ENCODE measurements at regions not wholly inside any gene's neighbourhood (a gene's known extent, or its start where the extent isn't known, plus 50 kb on each side); places are given as distances from the start of the nearest gene placed in this dataset.

DNA sequence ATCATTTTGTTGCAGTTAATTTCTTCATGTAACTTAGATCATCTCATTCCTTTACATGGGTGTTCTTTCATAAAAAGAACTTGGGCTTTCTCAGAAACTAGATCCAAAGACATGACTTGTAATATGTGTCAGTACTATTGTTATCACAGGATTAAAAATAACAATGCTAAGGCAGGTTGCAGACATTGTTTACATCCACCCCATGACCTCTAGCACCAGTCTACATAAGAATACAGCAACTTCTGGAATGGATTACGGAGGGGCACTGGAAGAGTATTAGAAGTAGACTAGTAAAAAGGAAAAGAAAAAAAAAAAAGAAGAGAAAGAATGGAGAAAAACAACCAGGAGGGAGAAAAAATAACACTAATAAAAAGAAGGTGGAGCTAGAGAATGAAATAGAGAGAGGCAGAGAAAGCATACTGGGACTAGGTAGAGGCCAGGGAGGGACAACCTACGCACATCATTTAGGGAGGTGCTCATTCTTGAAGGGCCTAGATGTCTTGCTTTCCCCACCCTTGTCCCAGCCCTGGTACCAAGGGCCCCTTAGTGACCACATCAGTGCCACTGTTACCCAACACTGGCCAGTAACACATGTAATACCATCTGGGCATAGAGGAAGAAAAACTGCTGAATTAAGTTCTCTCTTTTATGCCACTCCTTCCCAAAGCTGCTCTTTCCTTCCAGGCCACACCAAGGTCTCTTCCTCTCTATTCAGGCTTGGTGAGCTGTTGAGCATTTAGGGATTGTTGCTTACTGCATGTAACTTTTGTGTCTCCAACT, 70.6 kb upstream of the KLF7 start:
- no peak for DNase-seq (ENCODE audit: low spot score)

DNA sequence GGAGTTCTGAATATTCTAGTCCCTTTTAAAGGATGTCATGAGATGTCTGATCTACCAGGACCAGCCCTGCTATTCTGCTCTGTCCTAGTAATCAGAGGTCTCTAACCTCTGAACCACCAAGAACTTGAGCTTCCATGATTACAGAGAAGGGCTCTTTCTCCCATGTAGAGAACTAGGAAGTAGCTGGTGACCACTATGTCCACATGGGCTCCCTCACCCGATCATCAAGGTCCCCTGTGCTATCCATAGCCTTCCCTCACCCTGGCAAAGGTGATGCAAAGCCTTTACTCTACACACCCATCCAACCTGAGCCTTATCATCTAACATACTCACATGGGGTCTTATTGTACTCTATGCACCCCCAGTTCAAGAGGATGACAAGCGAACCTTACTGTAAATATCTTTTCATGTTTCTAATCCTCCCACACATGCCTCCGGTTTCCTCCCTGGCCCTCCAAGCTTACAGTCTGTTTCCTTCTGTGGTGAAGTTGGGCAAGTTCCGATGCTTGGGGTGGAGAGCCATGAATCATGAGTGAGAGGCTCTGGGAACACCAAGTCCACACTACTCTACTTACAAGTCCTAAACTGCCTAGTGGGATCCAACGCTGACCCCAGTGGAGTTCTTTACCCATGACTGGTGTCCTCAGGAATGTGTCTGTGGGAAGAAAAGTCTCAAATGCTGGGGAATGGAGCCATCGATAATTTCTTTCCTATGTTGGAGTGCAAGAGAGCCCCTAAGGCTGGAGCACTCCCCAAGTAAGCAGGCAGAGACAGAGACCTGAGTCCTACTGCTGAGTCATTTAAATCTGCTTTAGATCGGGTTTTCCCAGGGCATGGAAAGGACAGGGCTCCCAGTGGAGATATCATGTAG, 73.3 kb upstream of the KLF7 start:
- no peak for DNase-seq (ENCODE audit: low spot score)

DNA sequence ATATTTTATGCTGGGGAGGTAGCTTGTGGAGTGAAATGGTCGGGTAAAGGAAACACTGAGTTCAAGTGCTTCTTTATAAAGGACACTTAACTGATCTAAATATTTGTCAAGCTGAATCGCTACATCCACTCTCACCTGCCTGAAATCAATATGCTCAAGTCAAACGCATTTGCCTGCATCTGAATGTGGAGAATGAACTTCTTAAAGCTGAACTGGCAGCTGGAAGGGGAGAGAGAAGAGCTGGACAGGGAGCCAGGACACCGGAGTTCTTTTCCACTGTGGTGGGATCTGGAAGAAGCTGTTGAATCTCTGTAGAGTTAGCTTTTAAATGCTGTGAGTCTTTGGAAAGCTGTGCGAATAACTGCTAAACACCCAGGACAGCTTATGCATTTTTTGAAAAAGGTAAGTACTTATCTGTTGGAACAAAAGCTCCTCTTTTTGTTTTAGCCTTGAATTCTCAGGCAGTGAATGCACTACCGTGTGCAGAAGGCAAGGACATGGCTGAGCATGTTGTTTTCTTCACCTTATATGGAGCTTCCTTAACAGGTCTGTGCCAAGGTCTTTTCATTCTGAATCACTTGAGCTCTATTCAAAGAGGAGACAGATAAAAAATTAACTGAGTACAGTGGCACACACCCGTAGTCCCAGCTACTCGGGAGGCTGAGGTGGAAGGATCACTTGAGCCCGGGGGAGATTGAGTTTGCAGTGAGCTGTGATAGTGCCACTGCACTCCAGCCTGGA, 74.2 kb upstream of the KLF7 start:
- no peak for DNase-seq (ENCODE audit: low spot score)

DNA sequence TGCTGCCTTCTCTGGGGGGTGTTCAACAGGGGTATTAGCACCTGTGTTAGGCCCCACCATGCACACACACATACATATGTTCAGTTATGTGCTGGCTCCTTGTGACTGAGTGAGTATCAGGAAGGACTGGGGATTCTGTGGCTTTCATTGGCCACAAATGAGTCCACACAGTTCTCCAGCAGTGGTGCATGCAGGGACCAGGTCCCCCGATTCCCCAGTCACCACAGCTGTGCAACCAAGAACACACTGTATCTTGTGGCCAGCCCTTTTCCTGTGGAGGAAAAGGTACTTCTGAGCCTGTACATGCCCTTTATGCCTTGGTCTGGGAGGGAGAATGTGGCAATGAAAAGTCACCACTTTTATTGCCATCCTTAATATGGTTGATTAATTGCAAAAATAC, 74.9 kb upstream of the KLF7 start:
- DNase-seq (ENCODE audit: low spot score) = no peak

DNA sequence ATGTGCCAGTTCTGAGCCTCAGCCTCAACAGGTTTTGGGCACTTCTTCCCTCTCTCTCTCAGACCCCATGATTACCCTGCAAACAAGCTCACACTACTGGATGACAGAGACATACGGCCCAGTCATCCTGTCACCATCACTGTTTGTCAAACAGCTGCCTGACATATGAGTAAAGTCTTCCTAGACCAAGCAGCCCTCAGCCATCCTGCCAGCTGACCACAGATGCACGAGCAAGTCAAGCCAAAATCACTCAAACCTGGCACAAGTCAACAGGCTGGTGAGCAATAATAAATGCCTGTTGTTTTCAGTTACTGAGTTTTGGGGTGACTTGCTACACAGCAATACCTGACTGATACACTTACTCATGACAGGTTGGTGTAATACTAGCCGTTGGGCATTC, 75.5 kb upstream of the KLF7 start:
- DNase-seq (ENCODE audit: low spot score) = no peak

DNA sequence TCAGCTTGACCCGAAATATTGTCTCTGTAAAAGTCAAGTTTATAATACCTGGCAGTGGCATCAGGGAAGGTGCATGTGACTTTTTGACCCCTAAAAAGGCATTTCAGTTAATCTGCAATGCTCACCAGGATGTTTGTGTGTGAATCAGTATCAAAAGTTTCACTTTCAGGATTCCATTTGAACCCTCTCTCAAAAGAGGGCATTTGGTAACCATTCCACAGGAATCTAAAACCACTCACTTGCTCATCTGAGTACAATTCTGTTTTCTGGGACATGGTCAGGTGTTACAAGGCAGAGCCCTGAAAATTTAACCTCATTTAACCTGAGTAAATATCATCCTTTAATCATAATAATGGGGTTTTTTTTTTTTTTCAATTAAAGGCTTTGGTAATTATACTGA, 77.9 kb upstream of the KLF7 start:
- no peak for DNase-seq (ENCODE audit: low spot score)

DNA sequence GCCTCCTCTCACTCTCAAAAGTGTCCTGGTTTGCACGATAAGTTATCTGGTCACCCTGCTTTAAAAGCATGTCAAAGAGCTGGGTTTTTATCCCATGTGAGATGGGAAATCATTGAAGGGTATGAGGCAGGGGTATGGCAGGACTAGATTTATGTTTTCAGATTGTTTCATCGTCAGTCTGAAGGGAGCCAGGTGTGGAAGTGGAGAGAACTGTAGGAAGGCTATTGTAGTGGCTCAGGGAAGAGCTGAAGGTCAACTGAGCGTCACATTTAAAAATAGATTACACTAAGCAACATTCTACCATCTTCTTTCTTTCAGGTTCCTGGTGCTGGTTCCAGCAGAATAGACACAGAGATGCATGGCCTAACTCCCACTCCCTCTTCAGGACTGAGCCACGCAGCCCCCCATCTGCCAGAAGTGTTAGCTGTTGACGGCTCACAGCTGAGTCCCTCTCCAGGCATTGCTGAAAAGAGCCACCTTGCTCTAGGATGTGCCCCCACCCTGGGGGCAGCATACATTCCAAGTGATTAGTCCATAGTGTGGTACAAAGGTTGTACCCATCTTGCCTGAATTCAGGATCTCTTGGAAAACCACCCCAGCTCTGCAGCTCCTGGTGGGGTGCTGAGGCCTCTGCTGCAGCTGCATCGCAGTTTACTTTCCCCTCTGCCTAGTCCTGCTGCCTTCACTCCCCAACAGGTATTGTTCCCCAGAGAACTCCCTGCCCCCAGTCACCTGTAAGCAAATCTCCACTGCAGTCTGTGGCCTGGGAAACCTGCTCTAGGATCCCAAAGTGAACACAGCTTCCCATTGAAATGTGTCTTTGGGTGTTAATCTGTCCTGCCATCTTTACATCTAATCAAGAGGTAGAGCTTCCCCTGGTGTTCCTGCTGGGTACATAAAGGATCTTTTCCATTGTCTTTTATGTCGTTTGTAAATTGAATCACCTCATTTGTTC, 79.5 kb upstream of the KLF7 start:
- no peak for DNase-seq (ENCODE audit: low spot score)

DNA sequence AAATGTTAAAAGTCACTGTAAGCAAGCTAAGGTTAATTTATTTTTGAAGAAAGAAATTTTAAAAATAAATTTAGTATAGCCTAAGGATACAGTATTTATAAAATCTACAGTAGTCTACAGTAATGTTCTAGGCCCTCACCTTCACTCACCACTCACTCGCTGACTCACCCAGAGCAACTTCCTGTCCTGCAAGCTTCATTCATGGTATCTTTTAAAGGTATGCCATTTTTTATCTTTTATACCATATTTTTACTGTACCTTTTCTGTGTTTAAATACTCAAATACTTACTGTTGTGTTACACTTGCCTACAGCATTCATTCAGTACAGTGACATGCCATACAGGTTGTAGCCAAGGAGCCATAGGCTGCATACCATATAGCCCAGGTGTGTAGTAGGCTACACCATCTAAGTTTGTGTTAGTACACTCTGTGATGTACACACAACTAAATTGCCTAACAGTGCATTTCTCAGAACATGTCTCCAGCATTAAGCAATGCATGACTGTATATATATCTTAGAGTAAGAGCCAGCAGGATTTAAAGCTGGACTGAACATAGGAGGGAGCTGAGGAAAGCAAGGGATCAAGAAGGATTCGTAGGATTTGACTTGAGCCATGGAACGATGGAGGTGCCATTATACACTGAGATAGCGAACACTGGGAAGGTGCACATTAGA, 83.1 kb upstream of the KLF7 start:
- no peak for DNase-seq (ENCODE audit: low spot score)

DNA sequence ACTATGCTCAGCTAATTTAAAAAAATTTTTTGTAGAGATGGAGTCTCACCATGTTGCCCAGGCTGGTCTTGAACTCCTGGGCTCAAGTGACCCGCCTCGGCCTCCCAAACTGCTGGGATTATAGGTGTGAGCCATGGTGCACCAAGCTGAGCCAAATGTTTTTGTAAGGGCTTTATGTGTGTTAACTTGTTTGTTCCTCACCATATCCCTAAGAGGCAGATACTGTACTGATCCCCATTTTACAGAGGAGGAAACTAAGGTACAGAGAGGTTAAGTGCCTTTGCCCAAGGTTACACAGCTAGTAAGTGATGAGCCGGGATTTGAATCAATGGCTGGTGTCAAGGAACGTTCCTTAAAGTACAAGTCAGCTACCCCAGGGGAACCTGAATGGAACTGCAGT, 85.3 kb upstream of the KLF7 start:
- no peak for DNase-seq (ENCODE audit: low spot score)

DNA sequence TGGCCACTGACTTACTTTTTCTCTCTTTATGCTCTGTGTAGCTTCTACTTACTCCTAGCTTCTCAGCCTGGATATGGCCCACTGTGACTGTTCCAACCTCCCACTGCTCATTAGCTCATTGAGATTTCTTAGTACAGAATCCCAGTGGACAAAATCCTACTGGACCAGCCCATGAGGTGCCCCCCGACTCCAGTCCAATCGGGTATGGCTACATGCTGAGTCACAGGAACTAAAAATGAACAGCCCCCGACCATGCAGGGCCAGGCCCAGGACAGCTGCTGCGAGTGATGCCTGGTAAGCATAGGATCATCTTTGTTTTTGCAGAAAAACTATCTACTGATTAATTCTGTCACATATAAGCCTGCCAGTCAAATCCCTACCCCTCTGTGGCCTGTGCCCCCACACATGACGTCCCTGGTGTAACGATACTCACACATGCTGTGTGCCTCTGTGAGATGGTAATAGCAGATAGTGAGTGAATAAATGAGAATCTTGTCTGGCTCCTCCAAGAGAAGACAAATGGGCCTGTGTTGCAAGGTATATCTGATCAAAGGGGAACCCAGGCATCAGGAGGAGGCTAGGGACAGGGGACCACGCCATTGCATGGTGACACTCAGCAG, 85.9 kb upstream of the KLF7 start:
- no peak for DNase-seq (ENCODE audit: low spot score)

DNA sequence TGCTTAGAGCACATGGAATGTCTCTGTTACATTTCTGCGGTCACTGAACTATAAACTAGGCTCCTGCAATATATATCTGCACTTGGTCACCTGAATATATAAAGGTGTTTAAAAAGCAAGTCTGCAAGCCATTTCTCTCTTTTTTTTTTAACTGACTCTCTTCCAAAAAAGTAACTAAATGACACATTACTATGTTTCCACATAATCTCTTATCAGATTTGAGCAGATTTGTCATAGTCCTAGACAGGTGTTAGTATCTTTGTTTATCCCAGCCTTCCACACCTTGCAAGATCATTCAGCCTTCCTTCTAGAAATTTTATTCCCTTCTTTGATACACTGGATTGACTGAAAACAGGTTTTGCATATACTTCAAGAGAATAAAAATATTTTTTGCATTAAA, 86.7 kb upstream of the KLF7 start:
- DNase-seq (ENCODE audit: low spot score) = no peak

DNA sequence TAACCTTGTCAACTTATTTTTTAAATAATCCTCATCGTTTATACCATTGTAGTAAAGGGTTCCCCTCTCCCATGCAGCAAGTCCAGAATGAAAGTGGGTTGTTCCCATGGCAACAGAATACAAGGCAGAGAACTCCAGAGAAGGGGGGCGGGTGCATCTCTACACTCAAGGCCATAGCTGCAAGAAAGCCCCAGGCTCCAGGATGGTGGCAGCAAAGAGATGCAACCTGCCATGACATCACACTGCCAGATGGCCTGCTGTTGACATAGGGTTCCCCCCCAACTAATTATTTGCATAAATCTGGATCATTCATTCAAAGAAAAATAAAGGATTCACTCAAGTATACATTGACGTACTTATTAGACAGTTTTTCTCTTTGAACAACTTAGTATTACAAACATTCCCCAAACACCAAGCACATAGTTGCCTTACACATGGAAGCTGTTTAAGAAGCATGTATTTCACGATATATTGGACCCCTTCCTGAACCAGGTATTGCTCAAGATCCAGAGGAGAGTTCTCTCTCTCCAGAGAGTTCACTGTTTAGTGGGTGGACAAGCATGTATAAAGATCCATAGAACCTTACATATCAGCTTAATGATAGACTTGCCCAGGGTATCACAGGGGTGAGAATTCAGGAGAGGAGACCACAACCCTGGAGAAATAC, 87.4 kb upstream of the KLF7 start:
- peak; percentile 4 for DNase-seq (ENCODE audit: low spot score)

DNA sequence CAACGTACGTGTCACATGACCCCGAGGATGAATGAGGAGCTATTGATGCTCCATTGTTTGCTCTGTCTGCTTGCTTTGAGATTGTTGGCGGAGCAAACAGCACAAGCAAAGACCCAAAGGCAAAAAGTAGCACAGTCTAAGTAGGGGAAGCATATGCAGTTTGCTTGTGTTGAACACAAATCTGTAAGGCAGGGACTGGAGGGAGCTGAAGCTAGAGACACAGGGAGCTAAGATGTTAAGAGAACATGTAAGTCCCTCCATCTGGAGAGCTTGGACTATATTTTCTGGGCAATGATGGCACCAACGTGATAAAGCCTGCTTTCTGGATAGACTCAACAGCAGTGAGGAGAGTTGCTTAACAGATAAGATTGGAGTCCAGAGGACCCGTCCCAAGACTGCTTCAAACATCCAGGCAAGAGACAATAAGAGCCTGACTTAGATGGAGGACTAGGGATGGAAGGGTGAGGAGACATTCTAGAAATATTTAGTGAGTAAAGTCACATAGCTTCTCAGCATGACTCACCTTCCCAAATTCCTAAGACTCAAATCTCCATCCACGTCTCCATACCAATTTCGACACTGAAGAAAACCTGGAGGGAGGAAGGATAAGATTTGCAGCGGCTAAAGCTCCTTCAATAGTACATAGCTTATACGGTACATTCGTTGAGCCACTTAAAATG, 88.1 kb upstream of the KLF7 start:
- DNase-seq (ENCODE audit: low spot score) = no peak

DNA sequence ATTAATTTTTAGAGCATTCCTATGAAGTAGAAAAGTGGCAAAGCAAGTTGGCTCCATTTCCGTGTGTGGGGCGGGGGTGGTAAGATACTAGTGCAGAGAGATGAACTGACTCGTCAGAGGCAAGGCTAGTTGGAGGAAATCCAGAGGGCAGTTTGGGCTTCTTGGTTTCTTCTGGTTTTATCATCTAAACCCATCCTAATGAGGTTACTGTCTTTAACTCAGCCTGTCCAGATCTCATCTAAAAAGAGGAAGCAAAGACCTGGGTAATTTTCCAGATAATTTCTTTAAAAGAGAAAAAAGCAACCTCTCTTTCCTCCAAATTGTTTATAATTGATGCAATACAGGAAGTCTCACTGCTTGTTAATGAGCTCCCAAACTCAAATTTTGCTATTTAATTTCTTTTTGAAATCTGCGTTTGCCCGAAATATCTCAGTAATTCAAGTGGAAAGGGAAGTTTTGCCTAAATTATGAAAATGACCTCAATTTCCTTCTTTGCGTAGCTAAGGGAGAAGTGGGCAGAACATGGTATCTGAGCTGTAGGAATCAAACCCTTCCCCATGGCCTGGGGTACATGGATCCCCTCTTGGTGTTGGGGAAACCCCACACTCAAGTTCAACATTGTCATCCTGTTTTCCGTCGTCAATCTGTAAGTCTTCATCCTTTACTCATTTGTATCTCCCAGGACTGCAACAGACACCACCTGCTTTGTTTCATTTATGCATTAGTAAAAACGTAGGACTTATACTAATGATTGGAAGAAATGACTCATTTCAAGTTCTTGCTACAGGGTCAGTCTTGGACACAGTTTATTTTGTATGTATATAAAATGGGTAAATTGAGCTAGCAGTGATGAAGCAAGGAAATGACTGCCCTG, 89.1 kb upstream of the KLF7 start:
- no peak for DNase-seq (ENCODE audit: low spot score)

DNA sequence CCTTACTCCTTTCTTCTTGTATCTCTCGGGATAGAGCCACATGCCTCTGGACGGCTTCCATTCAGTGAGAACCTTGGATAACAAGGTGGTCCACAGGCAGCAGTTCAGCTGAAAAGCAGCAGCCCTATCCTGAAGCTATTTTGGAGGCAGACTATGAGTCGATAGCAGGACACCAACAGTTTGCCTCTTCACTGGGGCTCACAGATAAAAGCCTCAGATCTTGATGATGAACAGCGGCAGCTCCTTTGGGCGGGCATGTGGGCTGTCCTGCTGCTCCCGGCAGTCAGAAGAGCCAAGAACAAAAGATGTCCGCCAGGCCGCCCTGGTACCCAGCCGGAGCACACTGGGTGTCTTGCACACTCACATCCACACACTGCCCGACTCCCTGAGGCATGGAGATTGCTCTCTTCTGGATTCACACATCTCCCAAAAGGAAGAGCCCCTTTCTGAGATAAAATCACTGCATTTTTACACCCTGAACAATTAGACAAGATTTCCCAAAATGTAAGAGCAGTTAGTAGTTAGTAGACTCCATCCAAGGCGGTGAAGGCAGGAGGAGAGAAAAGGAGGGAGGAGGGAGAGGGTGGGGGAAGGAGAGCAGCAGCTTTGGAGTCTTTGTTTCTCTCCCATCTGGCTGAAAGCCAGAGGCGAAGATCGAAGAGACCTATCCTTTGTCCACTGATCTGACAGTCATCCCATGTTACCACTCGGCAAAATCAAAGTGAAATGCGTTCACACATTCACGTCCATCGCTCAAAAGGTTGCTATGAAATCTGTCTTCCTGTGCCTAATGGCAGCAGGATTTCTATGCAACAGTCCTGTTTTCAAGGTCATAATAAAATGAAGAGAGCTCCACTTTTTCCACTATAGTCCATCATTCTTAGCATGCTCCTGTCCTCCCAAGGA, 90.1 kb upstream of the KLF7 start:
- DNase-seq (ENCODE audit: low spot score) = no peak

DNA sequence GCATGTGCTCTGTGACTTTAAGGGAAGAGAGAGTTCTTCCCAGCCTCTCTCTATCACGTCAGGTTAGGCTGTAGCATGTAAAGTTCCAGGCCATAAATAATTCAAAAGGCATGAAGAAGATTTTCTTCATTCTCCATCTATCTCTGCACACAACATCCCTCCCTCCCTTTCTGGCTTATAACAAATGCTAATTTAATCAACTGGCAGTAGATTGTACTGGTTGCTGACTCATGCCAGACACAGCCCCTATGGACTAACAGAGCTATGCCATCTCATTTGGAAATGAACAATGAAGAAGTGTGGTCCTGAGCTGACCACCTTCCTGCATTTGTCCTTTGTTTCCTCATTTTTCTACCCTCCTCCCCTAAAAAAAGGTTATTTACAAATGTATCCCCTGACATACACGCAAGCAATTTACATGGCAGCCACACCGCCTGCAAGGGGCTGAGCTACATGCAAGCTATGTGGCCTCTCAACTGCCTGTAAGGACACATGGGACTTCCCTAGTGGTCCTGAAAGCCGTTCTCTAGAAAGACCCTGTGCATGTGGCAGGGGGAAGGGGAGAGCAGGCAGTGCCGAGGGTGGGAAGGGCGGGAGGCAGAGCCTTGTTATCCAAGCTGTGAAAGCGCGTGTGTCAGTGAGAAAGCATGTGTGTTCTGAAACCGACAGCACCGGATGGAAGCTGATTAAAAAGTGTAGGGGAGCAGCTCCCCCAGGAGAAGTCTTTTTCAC, 90.9 kb upstream of the KLF7 start:
- no peak for DNase-seq (ENCODE audit: low spot score)

Measured in NAMALWA (cell line).